C4-2B (cell line): ENCODE measurements at regions not wholly inside any gene's neighbourhood (a gene's known extent, or its start where the extent isn't known, plus 50 kb on each side); places are given as distances from the start of the nearest gene placed in this dataset.

Experiments used
- CTCF ChIP-seq: fragments of 450-650 bp; conservative IDR thresholded peaks from 2 replicates; pipeline ENCODE4 v1.5.1; 2017; ENCODE audit warnings: mild to moderate bottlenecking
- ZFX ChIP-seq: fragments of 450-650 bp; IDR thresholded peaks from 2 replicates; pipeline ENCODE4 v1.6.1; 2017

GRCh38 chr10:10482613-10483012, 535.1 kb upstream of the CELF2 start:
- no peak for TF ChIP-seq CTCF
- TF ChIP-seq ZFX = no peak
